ENCODE measurements at regions not wholly inside any gene's neighbourhood (a gene's known extent, or its start where the extent isn't known, plus 50 kb on each side); places are given as distances from the start of the nearest gene placed in this dataset.

GRCh38 chrX:140091125-140091886 lies 126.0 kb upstream of the CXorf66 start:
- TF ChIP-seq CTCF (IDR thresholded peaks at IDR 0.05) (no peak), POLR2A (IDR thresholded peaks at IDR 0.05) (no peak), EP300 (IDR thresholded peaks at IDR 0.05) (no peak), POLR2AphosphoS5 (IDR thresholded peaks at IDR 0.05) (no peak)

Measured in suprapubic skin (tissue), 4 donors.